GM12878 (cell line): ENCODE measurements at regions not wholly inside any gene's neighbourhood (a gene's known extent, or its start where the extent isn't known, plus 50 kb on each side); places are given as distances from the start of the nearest gene placed in this dataset.

ENCODE experiments used
- ATAC-seq: fragments of 200-7000 bp; cut with Tn5 transposase; 3 replicates; pipeline ENCODE4 v1.9.1; 2020; ENCODE audit warnings: mild to moderate bottlenecking, moderate library complexity
- BruUV-seq: library from RNA; stranded (reverse); fragments of 400-500 nt; replicated peaks from 2 replicates; lab custom pipeline; 2021; lab: Mats Ljungman, UMichigan
- CTCF ChIA-PET: fragments of 300-600 bp; sonication (Branson Sonifier 250); formaldehyde crosslinking; extraction: SDS; loops from one replicate; lab custom pipeline; 2021; ENCODE audit warnings: inconsistent platforms; lab: Yijun Ruan, JAX
- POLR2A ChIA-PET: fragments of 350-600 bp; formaldehyde crosslinking; extraction: SDS; loops from one replicate; lab custom pipeline; 2021; ENCODE audit warnings: inconsistent platforms; lab: Charles Lee
- RAD21 ChIA-PET: fragments of 300-600 bp; sonication (Branson Sonifier 250); formaldehyde crosslinking; loops from one replicate; lab custom pipeline; 2023; ENCODE audit warnings: antibody characterized with exemption; ENCODE audit not compliant: unreplicated experiment; lab: Charles Lee
- SMC1A ChIA-PET: fragments of 300-600 bp; sonication (Branson Sonifier 250); formaldehyde crosslinking; loops from one replicate; lab custom pipeline; 2023; ENCODE audit not compliant: unreplicated experiment, uncharacterized antibody; lab: Charles Lee
- DNase-seq: peaks from one replicate; pipeline ENCODE4 v3.0.0-alpha.2; 2011; ENCODE audit warnings: low read depth, low spot score
- FAIRE-seq: peaks from 3 replicates; lab custom pipeline; 2011; peaks lifted over from hg19 to GRCh38; lab: Jason Lieb, UNC
- H2AFZ ChIP-seq: 2 replicates; pipeline ENCODE4 v1.6.0; 2011; ENCODE audit warnings: low read depth, low read length, control low read depth; ENCODE audit not compliant: control insufficient read depth
- H3K27ac ChIP-seq: 2 replicates; pipeline ENCODE4 v1.5.1; 2011; ENCODE audit warnings: control low read depth; ENCODE audit not compliant: control insufficient read depth, insufficient read depth
- H3K27me3 ChIP-seq, 2 experiments: replicated peaks in 1 of 2; 2 replicates each; pipeline versions ENCODE4 v1.6.0 to v1.6.1; 2011; ENCODE audit warnings: low read length in 1 of 2; ENCODE audit not compliant: control insufficient read depth in 2 of 2, insufficient read depth in 2 of 2
- H3K36me3 ChIP-seq, 2 experiments: 2 replicates each; pipeline ENCODE4 v1.5.1; 2011; ENCODE audit warnings: low read length in 1 of 2; ENCODE audit not compliant: control insufficient read depth in 2 of 2, insufficient read depth in 2 of 2
- H3K4me1 ChIP-seq: 2 replicates; pipeline ENCODE4 v1.6.1; 2011; ENCODE audit warnings: mild to moderate bottlenecking, low read length, moderate library complexity, mixed read lengths; ENCODE audit not compliant: control insufficient read depth, insufficient read depth
- H3K4me2 ChIP-seq: 2 replicates; pipeline ENCODE4 v1.6.0; 2011; ENCODE audit warnings: control low read depth; ENCODE audit not compliant: control insufficient read depth, insufficient read depth
- H3K4me3 ChIP-seq: fragments of 200-600 bp; sonication (generic); 2 replicates; pipeline ENCODE4 v1.5.1; 2016
- H3K79me2 ChIP-seq: 2 replicates; pipeline ENCODE4 v1.6.0; 2011; ENCODE audit warnings: low read length; ENCODE audit not compliant: control insufficient read depth, insufficient read depth
- H3K9ac ChIP-seq: 2 replicates; pipeline ENCODE4 v1.8.0; 2011; ENCODE audit warnings: low read length, control low read depth, mixed read lengths; ENCODE audit not compliant: control insufficient read depth, insufficient read depth
- H3K9me3 ChIP-seq: replicated peaks from 3 replicates; pipeline ENCODE4 v1.5.1; 2011; ENCODE audit warnings: mild to moderate bottlenecking, low read length; ENCODE audit not compliant: control insufficient read depth, insufficient read depth
- H4K20me1 ChIP-seq: 2 replicates; pipeline ENCODE4 v1.6.0; 2011; ENCODE audit not compliant: control insufficient read depth, insufficient read depth
- BACH1 ChIP-seq: fragments of 450-650 bp; IDR thresholded peaks from 2 replicates; pipeline ENCODE4 v1.6.1; 2017; ENCODE audit warnings: mild to moderate bottlenecking, borderline replicate concordance
- BMI1 ChIP-seq: fragments of 450-650 bp; IDR thresholded peaks from 2 replicates; pipeline ENCODE4 v1.6.1; 2016; ENCODE audit warnings: mild to moderate bottlenecking, moderate library complexity, borderline replicate concordance
- CHD1 ChIP-seq: IDR thresholded peaks from 2 replicates; pipeline ENCODE4 v1.6.1; 2012; ENCODE audit warnings: low read depth, low read length, improper control_type of control experiment
- CREM ChIP-seq: IDR thresholded peaks from 2 replicates; pipeline ENCODE4 v1.6.1; 2014; ENCODE audit warnings: antibody characterized with exemption, low read depth
- FOXK2 ChIP-seq: fragments of 450-650 bp; IDR thresholded peaks from 2 replicates; pipeline ENCODE4 v1.6.1; 2017; ENCODE audit warnings: mild to moderate bottlenecking, moderate library complexity
- HCFC1 ChIP-seq: fragments of 150-350 bp; IDR thresholded peaks from 2 replicates; pipeline ENCODE4 v1.6.1; 2014; ENCODE audit warnings: low read length
- JUND ChIP-seq: IDR thresholded peaks from 2 replicates; pipeline ENCODE4 v1.6.1; 2012; ENCODE audit warnings: low read depth, mild to moderate bottlenecking, low read length, improper control_type of control experiment, moderate library complexity
- NR2F1 ChIP-seq: fragments of 450-650 bp; conservative IDR thresholded peaks from 2 replicates; pipeline ENCODE4 v1.6.1; 2017; ENCODE audit warnings: mild to moderate bottlenecking
- SIX5 ChIP-seq: IDR thresholded peaks from 2 replicates; pipeline ENCODE4 v1.6.1; 2011; ENCODE audit warnings: mild to moderate bottlenecking, low read depth, low read length, moderate library complexity; ENCODE audit not compliant: severe bottlenecking
- SMAD1 ChIP-seq: fragments of 450-650 bp; IDR thresholded peaks from 2 replicates; pipeline ENCODE4 v1.6.1; 2018; ENCODE audit warnings: mild to moderate bottlenecking, low read depth; ENCODE audit not compliant: partially characterized antibody
- TAF1 ChIP-seq: IDR thresholded peaks from 2 replicates; pipeline ENCODE4 v1.6.1; 2011; ENCODE audit warnings: mild to moderate bottlenecking, low read depth, low read length, borderline replicate concordance
- USF1 ChIP-seq: IDR thresholded peaks from 2 replicates; pipeline ENCODE4 v1.6.1; 2011; ENCODE audit warnings: borderline replicate concordance, low read depth, mild to moderate bottlenecking, moderate library complexity, mixed read lengths, low read length; ENCODE audit not compliant: insufficient read depth; ENCODE audit errors: extremely low read length
- ZNF687 ChIP-seq: fragments of 450-650 bp; IDR thresholded peaks from 2 replicates; pipeline ENCODE4 v1.6.1; 2017; ENCODE audit warnings: mild to moderate bottlenecking, moderate library complexity
- WGBS: methylation state at CpG from one replicate; pipeline ENCODE4 v1.1.6; 2016; ENCODE audit warnings: low lambda C conversion rate; ENCODE audit not compliant: insufficient replicate concordance, insufficient coverage; ENCODE audit errors: missing lambda C conversion rate; 5-methylcytosine and 5-hydroxymethylcytosine counted together
- in situ Hi-C: fragments of 300-500 bp; cut with MboI; formaldehyde crosslinking; loops from 9 replicates; pipeline ENCODE4 v1.14.3; 2018; ENCODE audit warnings: mixed read lengths
- intact Hi-C: fragments of 100-400 bp; cut with micrococcal nuclease; formaldehyde crosslinking; loops from one replicate; pipeline ENCODE4 v1.14.2; 2022; ENCODE audit not compliant: unreplicated experiment
- TF ChIP-seq, protein P1 (sequence below): IDR thresholded peaks from 2 replicates; pipeline ENCODE4 v1.6.1; 2011; ENCODE audit warnings: low read depth, low read length, improper control_type of control experiment, borderline replicate concordance

DNA sequence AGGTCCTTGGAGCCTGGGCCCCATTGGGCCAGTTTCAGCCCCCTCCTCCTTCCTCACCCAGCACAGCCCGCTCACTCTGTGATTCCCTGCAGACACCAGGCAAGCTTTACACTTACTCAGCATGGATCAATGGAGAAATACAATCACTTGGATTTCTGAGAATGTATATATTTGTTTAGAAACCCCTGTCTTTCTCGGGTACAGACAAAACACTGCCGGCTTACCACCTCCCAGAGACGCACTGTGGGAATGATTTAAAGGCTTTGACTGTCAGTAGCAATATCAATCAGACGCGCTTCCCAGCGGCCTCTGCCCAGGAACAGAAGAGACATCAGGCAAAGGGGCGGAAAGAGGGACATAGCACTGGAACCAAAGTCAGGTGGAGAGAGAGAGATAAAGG lies 186.5 kb downstream of the MAFB start:
- no peaks in the 10 kb centered on the region for H3K36me3 ChIP-seq
- H3K27me3 ChIP-seq: no peaks in the 10 kb centered on the region
- H3K27ac ChIP-seq: no peak overlapping the region
- BruUV-seq: no TSS peak
- ChIA-PET RAD21 (no interaction called here), CTCF (no interaction called here), POLR2A (no interaction called here), SMC1A (no interaction called here)
- peaks cover 6% of the 10 kb centered on the region for H3K4me1 ChIP-seq
- H3K4me3 ChIP-seq: no peak overlapping the region
- ATAC-seq (no peak), DNase-seq (no peak), FAIRE-seq (no peak)
- H3K4me2 ChIP-seq: no peak overlapping the region
- H3K79me2 ChIP-seq: no peaks in the 10 kb centered on the region
- in situ Hi-C loops: no loop called here
- no peaks in the 10 kb centered on the region; the same call in 1 of the 2 replicates for H4K20me1 ChIP-seq
- 28% methylated on average over 8 of the region's 8 CpGs for WGBS
- no peak overlapping the region for H3K9ac ChIP-seq
- H2AFZ ChIP-seq: no peak overlapping the region
- no peaks in the 10 kb centered on the region for H3K9me3 ChIP-seq
- TF ChIP-seq TAF1 (no peak), SMAD1 (no peak), JUND (no peak)
- intact Hi-C loops: no loop called here

- Histone ChIP-seq H3K4me1 (peaks cover 6% of the 10 kb centered on the region), H3K36me3 (no peaks in the 10 kb centered on the region), H3K9ac (no peak overlapping the region), H3K27me3 (no peaks in the 10 kb centered on the region), H3K9me3 (no peaks in the 10 kb centered on the region), H4K20me1 (no peaks in the 10 kb centered on the region; the same call in 1 of the 2 replicates), H3K79me2 (no peaks in the 10 kb centered on the region), H3K4me2 (no peak overlapping the region), H3K4me3 (no peak overlapping the region), H3K27ac (no peak overlapping the region), H2AFZ (no peak overlapping the region)
- ChIA-PET RAD21 (no interaction called here), POLR2A (no interaction called here), CTCF (no interaction called here), SMC1A (no interaction called here)
- FAIRE-seq (no peak), DNase-seq (no peak), ATAC-seq (no peak)
- BruUV-seq: no TSS peak
- 23% methylated on average over 1 of the region's 2 CpGs for WGBS
- intact Hi-C loops: no loop called here
- in situ Hi-C loops: no loop called here
- no peak for TF ChIP-seq NR2F1
- TF ChIP-seq HCFC1: no peak
- TF ChIP-seq USF1: no peak
- TF ChIP-seq FOXK2: no peak
- TF ChIP-seq CHD1: no peak
- TF ChIP-seq, protein P1, sequence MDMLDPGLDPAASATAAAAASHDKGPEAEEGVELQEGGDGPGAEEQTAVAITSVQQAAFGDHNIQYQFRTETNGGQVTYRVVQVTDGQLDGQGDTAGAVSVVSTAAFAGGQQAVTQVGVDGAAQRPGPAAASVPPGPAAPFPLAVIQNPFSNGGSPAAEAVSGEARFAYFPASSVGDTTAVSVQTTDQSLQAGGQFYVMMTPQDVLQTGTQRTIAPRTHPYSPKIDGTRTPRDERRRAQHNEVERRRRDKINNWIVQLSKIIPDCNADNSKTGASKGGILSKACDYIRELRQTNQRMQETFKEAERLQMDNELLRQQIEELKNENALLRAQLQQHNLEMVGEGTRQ: no peak
- TF ChIP-seq SIX5: no peak
- no peak for TF ChIP-seq BMI1
- no peak for TF ChIP-seq CREM
- no peak for TF ChIP-seq ZNF687
- TF ChIP-seq BACH1: no peak
These were observed 189.6 kb downstream of the MAFB start for GRCh38 chr20:40499391-40499790.
